T-helper 17 cell (primary cell): ENCODE measurements at regions not wholly inside any gene's neighbourhood (a gene's known extent, or its start where the extent isn't known, plus 50 kb on each side); places are given as distances from the start of the nearest gene placed in this dataset.
"Not testable (repeated sequence)": the region's sequence is repeated elsewhere in the genome, so short reads cannot be mapped to it uniquely, and the experiment has no call there.

Experiments used
- ATAC-seq: fragments of 150-1000 bp; cut with Tn5 transposase; 2 replicates; pipeline ENCODE4 v1.10.0; 2021; ENCODE audit warnings: mild to moderate bottlenecking, moderate library complexity
- DNase-seq, 3 donors: peaks; one replicate each; pipeline versions ENCODE4 v3.0.0 to v3.0.0-alpha.2; 2020 to 2021
- H3K9me3 ChIP-seq: one replicate; pipeline ENCODE4 v1.7.0; 2013; ENCODE audit warnings: low read length, mild to moderate bottlenecking; ENCODE audit not compliant: control insufficient read depth, poor library complexity, severe bottlenecking
- H3K27ac Mint-ChIP-seq: one replicate; pipeline ENCODE4 v1.8.0; 2022; ENCODE audit warnings: mild to moderate bottlenecking, moderate library complexity, mixed read lengths
- H3K27me3 Mint-ChIP-seq: one replicate; pipeline ENCODE4 v1.8.0; 2022; ENCODE audit warnings: mixed read lengths
- H3K36me3 Mint-ChIP-seq: one replicate; pipeline ENCODE4 v1.8.0; 2022; ENCODE audit warnings: low read depth, mixed read lengths
- H3K4me1 Mint-ChIP-seq: one replicate; pipeline ENCODE4 v1.8.0; 2022; ENCODE audit warnings: mild to moderate bottlenecking, mixed read lengths
- H3K4me3 Mint-ChIP-seq: one replicate; pipeline ENCODE4 v1.8.0; 2022; ENCODE audit warnings: mild to moderate bottlenecking, moderate library complexity, mixed read lengths

GRCh38 chr7:66542049-66542448 is 86.6 kb upstream of the KCTD7 start:
- no peak overlapping the region for H3K27ac Mint-ChIP-seq
- H3K36me3 Mint-ChIP-seq = peaks cover 2% of the 10 kb centered on the region
- H3K4me3 Mint-ChIP-seq = no peak overlapping the region
- no peak for DNase-seq
- no peaks in the 10 kb centered on the region for H3K9me3 ChIP-seq
- no peak for ATAC-seq
- no peaks in the 10 kb centered on the region for H3K27me3 Mint-ChIP-seq
- H3K4me1 Mint-ChIP-seq = peaks cover 8% of the 10 kb centered on the region

- peak overlapping the region; percentile 27 for H3K27ac Mint-ChIP-seq
- H3K4me3 Mint-ChIP-seq = no peak overlapping the region
- DNase-seq = no peak
- H3K4me1 Mint-ChIP-seq = peaks cover 8% of the 10 kb centered on the region
- H3K9me3 ChIP-seq = no peaks in the 10 kb centered on the region
- no peak for ATAC-seq
- no peaks in the 10 kb centered on the region for H3K27me3 Mint-ChIP-seq
- H3K36me3 Mint-ChIP-seq = peaks cover 2% of the 10 kb centered on the region
These were observed 86.0 kb upstream of the KCTD7 start for GRCh38 chr7:66542528-66543269.

GRCh38 chr7:66549466-66549865 is 79.2 kb upstream of the KCTD7 start:
- no peaks in the 10 kb centered on the region for H3K4me1 Mint-ChIP-seq
- H3K27ac Mint-ChIP-seq = no peak overlapping the region
- DNase-seq (no peak), ATAC-seq (no peak)
- H3K36me3 Mint-ChIP-seq = peaks cover 2% of the 10 kb centered on the region
- H3K9me3 ChIP-seq = no peaks in the 10 kb centered on the region
- H3K4me3 Mint-ChIP-seq = no peak overlapping the region
- no peaks in the 10 kb centered on the region for H3K27me3 Mint-ChIP-seq

- no peak for DNase-seq
- Mint-ChIP-seq H3K27me3 (no peaks in the 10 kb centered on the region), H3K4me1 (no peaks in the 10 kb centered on the region), H3K27ac (no peak overlapping the region), H3K4me3 (no peak overlapping the region), H3K36me3 (peaks cover 2% of the 10 kb centered on the region)
- H3K9me3 ChIP-seq = no peaks in the 10 kb centered on the region
- ATAC-seq = no peak
These were observed 75.7 kb upstream of the KCTD7 start for GRCh38 chr7:66553001-66553400.

- not testable (repeated sequence) for H3K36me3 Mint-ChIP-seq, H3K4me1 Mint-ChIP-seq, H3K27me3 Mint-ChIP-seq, H3K27ac Mint-ChIP-seq, H3K4me3 Mint-ChIP-seq, DNase-seq, H3K9me3 ChIP-seq, ATAC-seq
These were observed 75.0 kb upstream of the KCTD7 start for GRCh38 chr7:66553675-66554074.

- H3K4me1 Mint-ChIP-seq, DNase-seq, H3K27me3 Mint-ChIP-seq, H3K4me3 Mint-ChIP-seq, H3K36me3 Mint-ChIP-seq, H3K9me3 ChIP-seq, ATAC-seq: not testable (repeated sequence)
- peak overlapping the region; percentile 69 for H3K27ac Mint-ChIP-seq
These were observed 74.4 kb upstream of the KCTD7 start for GRCh38 chr7:66554291-66554690.

- H3K36me3 Mint-ChIP-seq, H3K9me3 ChIP-seq, H3K4me1 Mint-ChIP-seq, ATAC-seq, DNase-seq, H3K4me3 Mint-ChIP-seq, H3K27me3 Mint-ChIP-seq: not testable (repeated sequence)
- H3K27ac Mint-ChIP-seq = peak overlapping the region; percentile 69
These were observed 73.7 kb upstream of the KCTD7 start for GRCh38 chr7:66554842-66555430.

GRCh38 chr7:66556177-66556548 is 72.5 kb upstream of the KCTD7 start:
- ATAC-seq (no peak), DNase-seq (no peak)
- Mint-ChIP-seq H3K4me1 (peaks cover 2% of the 10 kb centered on the region), H3K36me3 (peaks cover 2% of the 10 kb centered on the region), H3K4me3 (no peak overlapping the region), H3K27me3 (no peaks in the 10 kb centered on the region), H3K27ac (no peak overlapping the region)
- no peaks in the 10 kb centered on the region for H3K9me3 ChIP-seq

- H3K27me3 Mint-ChIP-seq = no peaks in the 10 kb centered on the region
- ATAC-seq (no peak), DNase-seq (no peak)
- H3K4me3 Mint-ChIP-seq = no peak overlapping the region
- no peaks in the 10 kb centered on the region for H3K9me3 ChIP-seq
- peaks cover 2% of the 10 kb centered on the region for H3K4me1 Mint-ChIP-seq
- H3K36me3 Mint-ChIP-seq = peaks cover 2% of the 10 kb centered on the region
- no peak overlapping the region for H3K27ac Mint-ChIP-seq
These were observed 72.0 kb upstream of the KCTD7 start for GRCh38 chr7:66556549-66557213.

GRCh38 chr7:66557214-66558200 is 71.2 kb upstream of the KCTD7 start:
- no peak overlapping the region for H3K27ac Mint-ChIP-seq
- H3K36me3 Mint-ChIP-seq = peaks cover 2% of the 10 kb centered on the region
- no peaks in the 10 kb centered on the region for H3K27me3 Mint-ChIP-seq
- DNase-seq = peak; percentile 56 to 77 (median 66)
- H3K9me3 ChIP-seq = no peaks in the 10 kb centered on the region
- ATAC-seq = peak; percentile 91
- peak overlapping the region; percentile 25 for H3K4me3 Mint-ChIP-seq
- peaks cover 2% of the 10 kb centered on the region for H3K4me1 Mint-ChIP-seq

- H3K4me1 Mint-ChIP-seq = peaks cover 6% of the 10 kb centered on the region
- no peak overlapping the region for H3K4me3 Mint-ChIP-seq
- no peaks in the 10 kb centered on the region for H3K9me3 ChIP-seq
- no peaks in the 10 kb centered on the region for H3K27me3 Mint-ChIP-seq
- DNase-seq (no peak), ATAC-seq (no peak)
- no peak overlapping the region for H3K27ac Mint-ChIP-seq
- peaks cover 2% of the 10 kb centered on the region for H3K36me3 Mint-ChIP-seq
These were observed 70.5 kb upstream of the KCTD7 start for GRCh38 chr7:66558201-66558641.

GRCh38 chr7:66558660-66559465 is 69.8 kb upstream of the KCTD7 start:
- H3K27ac Mint-ChIP-seq = peak overlapping the region; percentile 82
- no peaks in the 10 kb centered on the region for H3K9me3 ChIP-seq
- DNase-seq = no peak
- H3K27me3 Mint-ChIP-seq = no peaks in the 10 kb centered on the region
- no peak overlapping the region for H3K4me3 Mint-ChIP-seq
- H3K36me3 Mint-ChIP-seq = peaks cover 2% of the 10 kb centered on the region
- no peak for ATAC-seq
- peaks cover 6% of the 10 kb centered on the region for H3K4me1 Mint-ChIP-seq
